Heart left ventricle (tissue), 13 donors: ENCODE measurements at regions not wholly inside any gene's neighbourhood (a gene's known extent, or its start where the extent isn't known, plus 50 kb on each side); places are given as distances from the start of the nearest gene placed in this dataset.

ENCODE experiments used
- POLR2A ChIP-seq, 2 donors: fragments of 450-650 bp; IDR thresholded peaks; one replicate each; pipeline ENCODE4 v1.6.1; 2017; ENCODE audit warnings: antibody characterized with exemption in 2 of 2, mild to moderate bottlenecking in 2 of 2, moderate library complexity in 2 of 2
- TF ChIP-seq, protein P1 (sequence below), 12 donors: fragments of 200-600 bp; sonication (generic) in 4 of 12; IDR thresholded peaks; one replicate each; pipeline versions ENCODE4 v1.5.0 to v1.8.0; 2018 to 2022; ENCODE audit warnings: antibody characterized with exemption in 12 of 12, mild to moderate bottlenecking in 5 of 12
- donor health status: ischemic (EF 13 %, LVEDD 7.1; RV severe dilation, severe dysfunction).
- donor health status: DM: no; HTN: yes; CAD: no.
- donor health status: DM: no; HTN: no; CAD: no.
- donor health status: ischemic (EF 25% LVEDD 6.9; RV normal size, moderate dysfunction).
- donor health status: ischemic (EF 25% LVEDD 5.7; RV mildly dilated, moderate dysfunction).
- donor health status: ischemic (EF 35%, LVEDD 5.7; RV mildly dilated, moderate dysfunction).
- donor health status: nonischemic (EF 11% LVEDD 7.7; RV severe dilation, severe dysfunction).
- donor health status: DM: yes; HTN: yes; CAD: no.
- donor health status: PGD.
- donor health status: ischemic (EF 29% LVEDD 5.4; RV normal size, mild dysfunction).
- donor health status: nonischemic (EF 23%, LVEDD 6.1; RV moderate dilation, normal function).

DNA sequence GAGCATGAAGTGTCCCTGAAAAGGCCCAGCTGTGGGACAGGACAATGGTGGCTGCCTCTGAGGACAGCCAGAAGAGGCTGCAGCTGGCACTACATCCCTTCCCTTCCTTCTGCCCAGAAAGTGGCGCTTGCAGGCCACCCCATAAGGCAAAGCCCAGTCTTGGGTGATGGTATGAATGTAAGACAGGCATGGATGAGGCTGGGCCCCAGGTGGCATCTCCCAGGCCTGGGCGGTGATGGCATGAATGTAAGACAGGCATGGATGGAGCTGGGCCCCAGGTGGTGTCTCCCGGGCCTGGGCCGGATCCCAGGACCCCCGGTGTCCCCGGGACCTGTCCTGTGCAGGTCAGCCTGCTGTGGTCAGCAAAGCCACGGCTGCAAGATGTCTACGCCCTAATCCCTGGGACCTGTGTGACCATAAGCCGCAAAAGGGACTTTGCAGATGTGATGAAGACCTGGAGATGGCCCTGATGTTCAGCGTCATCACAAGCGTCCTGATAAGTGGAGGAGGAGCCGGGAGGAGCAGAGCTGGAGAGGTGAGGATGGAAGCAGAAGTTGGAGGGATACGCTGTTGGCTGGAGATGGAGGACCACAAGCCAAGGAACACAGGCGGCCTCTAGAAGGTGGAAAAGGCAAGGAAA lies 181.1 kb downstream of the CTTN start:
- TF ChIP-seq, protein P1, sequence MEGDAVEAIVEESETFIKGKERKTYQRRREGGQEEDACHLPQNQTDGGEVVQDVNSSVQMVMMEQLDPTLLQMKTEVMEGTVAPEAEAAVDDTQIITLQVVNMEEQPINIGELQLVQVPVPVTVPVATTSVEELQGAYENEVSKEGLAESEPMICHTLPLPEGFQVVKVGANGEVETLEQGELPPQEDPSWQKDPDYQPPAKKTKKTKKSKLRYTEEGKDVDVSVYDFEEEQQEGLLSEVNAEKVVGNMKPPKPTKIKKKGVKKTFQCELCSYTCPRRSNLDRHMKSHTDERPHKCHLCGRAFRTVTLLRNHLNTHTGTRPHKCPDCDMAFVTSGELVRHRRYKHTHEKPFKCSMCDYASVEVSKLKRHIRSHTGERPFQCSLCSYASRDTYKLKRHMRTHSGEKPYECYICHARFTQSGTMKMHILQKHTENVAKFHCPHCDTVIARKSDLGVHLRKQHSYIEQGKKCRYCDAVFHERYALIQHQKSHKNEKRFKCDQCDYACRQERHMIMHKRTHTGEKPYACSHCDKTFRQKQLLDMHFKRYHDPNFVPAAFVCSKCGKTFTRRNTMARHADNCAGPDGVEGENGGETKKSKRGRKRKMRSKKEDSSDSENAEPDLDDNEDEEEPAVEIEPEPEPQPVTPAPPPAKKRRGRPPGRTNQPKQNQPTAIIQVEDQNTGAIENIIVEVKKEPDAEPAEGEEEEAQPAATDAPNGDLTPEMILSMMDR (IDR thresholded peaks at IDR 0.05), result no peak
- no peak for TF ChIP-seq POLR2A (IDR thresholded peaks at IDR 0.05)
